ENCODE measurements at regions not wholly inside any gene's neighbourhood (a gene's known extent, or its start where the extent isn't known, plus 50 kb on each side); places are given as distances from the start of the nearest gene placed in this dataset.

GRCh38 chr1:17941431-17942189, 166.0 kb upstream of the IGSF21 start:
- Histone ChIP-seq H3K36me3 (ENCODE audit: control insufficient read depth in 2 of 4, insufficient read depth in 4 of 4, low read length in 3 of 4) (no peaks in the 10 kb centered on the region), H3K79me2 (ENCODE audit: control insufficient read depth in 1 of 2, insufficient read depth in 2 of 2, low read length in 2 of 2) (no peaks in the 10 kb centered on the region), H3K4me1 (replicated peaks in 1 of 4; ENCODE audit: control insufficient read depth in 3 of 4, insufficient read depth in 4 of 4, low read length in 3 of 4) (no peaks in the 10 kb centered on the region), H2BK120ac (replicated peaks; ENCODE audit: low read depth, low read length) (no peak overlapping the region), H3K56ac (replicated peaks; ENCODE audit: insufficient read length, low read depth, low read length) (no peak overlapping the region), H4K20me1 (replicated peaks in 1 of 2; ENCODE audit: control insufficient read depth in 1 of 2, insufficient read depth in 2 of 2, low read length in 2 of 2) (no peaks in the 10 kb centered on the region), H2BK5ac (ENCODE audit: low read depth, low read length) (no peak overlapping the region), H3K27me3 (replicated peaks in 1 of 4; ENCODE audit: control insufficient read depth in 3 of 4, extremely low read depth in 1 of 4, insufficient read depth in 3 of 4, low read length in 3 of 4) (peaks cover 0 to 4% (median 0%) of the 10 kb centered on the region in 4 experiments; a peak in 2 of 7 replicates), H3K14ac (ENCODE audit: insufficient read length) (no peak overlapping the region), H4K91ac (replicated peaks; ENCODE audit: insufficient read length, low read length) (no peak overlapping the region), H3K79me1 (ENCODE audit: low read depth, low read length) (no peaks in the 10 kb centered on the region), H3K4ac (replicated peaks; ENCODE audit: insufficient read length, low read depth, low read length) (no peak overlapping the region), H3K23me2 (ENCODE audit: low read depth, low read length) (no peaks in the 10 kb centered on the region), H3K4me3 (ENCODE audit: extremely low read depth in 1 of 4, insufficient read depth in 2 of 4, low read depth in 3 of 4, low read length in 4 of 4) (no peak overlapping the region), H4K8ac (ENCODE audit: extremely low read depth, insufficient read depth, low read length) (no peak overlapping the region; the same call in 1 of the 2 replicates), H3K18ac (ENCODE audit: extremely low read depth, low read length) (no peak overlapping the region), H2AFZ (ENCODE audit: low read length) (no peak overlapping the region; the same call in 1 of the 2 replicates), H2BK12ac (ENCODE audit: low read depth, low read length) (no peak overlapping the region), H3K23ac (ENCODE audit: insufficient read length) (no peak overlapping the region), H3K9me3 (ENCODE audit: insufficient read depth in 2 of 2, low read depth in 1 of 2, low read length in 1 of 2) (no peaks in the 10 kb centered on the region), H2AK5ac (ENCODE audit: low read depth, low read length) (no peak overlapping the region), H3K9ac (replicated peaks in 1 of 4; ENCODE audit: extremely low read depth in 1 of 4, low read depth in 3 of 4, low read length in 3 of 4) (no peak overlapping the region), H2BK20ac (ENCODE audit: low read length) (no peak overlapping the region), H2BK15ac (ENCODE audit: low read length) (no peak overlapping the region), H3K4me2 (ENCODE audit: insufficient read depth in 1 of 2, low read depth in 2 of 2, low read length in 2 of 2) (no peak overlapping the region), H4K5ac (ENCODE audit: insufficient read length, low read depth, low read length) (no peak overlapping the region), H3K27ac (ENCODE audit: low read depth, low read length) (no peak overlapping the region)
- ChIA-PET POLR2A (ENCODE audit: partially characterized antibody) (no interaction called here), CTCF (ENCODE audit: partially characterized antibody) (interaction anchor here (0.6 to 4.1 kb wide), 12 partner anchors 9 to 720 kb away, joined by 3 to 31 read pairs (median 4); no protein-coding TSS in a partner anchor)
- no peak for DNase-seq (ENCODE audit: low read depth in 1 of 2, low spot score in 2 of 2)
- WGBS, 2 experiments (ENCODE audit: extremely low coverage in 1 of 2, insufficient coverage in 1 of 2, insufficient read length in 1 of 2, insufficient replicate concordance in 2 of 2, low coverage in 1 of 2, low lambda C conversion rate in 2 of 2, missing lambda C conversion rate in 1 of 2), result 86% methylated on average over 6 of the region's 6 CpGs; no CpG with 5 or more reads in 1 of the 2 experiments
- no peak for FAIRE-seq
- TF ChIP-seq RNF2 (IDR thresholded peaks at IDR 0.05; ENCODE audit: borderline replicate concordance, low read depth, low read length, missing control alignments, poor library complexity, severe bottlenecking) (no peak), CEBPB (IDR thresholded peaks at IDR 0.05; ENCODE audit: low read depth, low read length) (no peak), CTCF (IDR thresholded peaks at IDR 0.05; ENCODE audit: control extremely low read depth in 1 of 3, insufficient read depth in 1 of 3, low read depth in 1 of 3, low read length in 3 of 3) (no peak), SIN3A (conservative IDR thresholded peaks at IDR 0.05 in 1 of 2, IDR thresholded peaks at IDR 0.05 in 1 of 2; ENCODE audit: low read depth in 1 of 2, low read length in 2 of 2) (no peak), SIX5 (IDR thresholded peaks at IDR 0.05; ENCODE audit: low read depth, low read length) (no peak), JUN (IDR thresholded peaks at IDR 0.05; ENCODE audit: low read depth, low read length) (no peak), ZNF274 (IDR thresholded peaks at IDR 0.05; ENCODE audit: borderline replicate concordance, extremely low read depth, low read length) (no peak), TCF12 (IDR thresholded peaks at IDR 0.05; ENCODE audit: low read depth, low read length) (no peak), CREB1 (IDR thresholded peaks at IDR 0.05) (no peak), SRF (IDR thresholded peaks at IDR 0.05; ENCODE audit: low read depth, low read length) (no peak), RFX5 (IDR thresholded peaks at IDR 0.05; ENCODE audit: borderline replicate concordance, low read depth, low read length) (no peak)
